ENCODE measurements at regions not wholly inside any gene's neighbourhood (a gene's known extent, or its start where the extent isn't known, plus 50 kb on each side); places are given as distances from the start of the nearest gene placed in this dataset.

- TF ChIP-seq, protein P1, sequence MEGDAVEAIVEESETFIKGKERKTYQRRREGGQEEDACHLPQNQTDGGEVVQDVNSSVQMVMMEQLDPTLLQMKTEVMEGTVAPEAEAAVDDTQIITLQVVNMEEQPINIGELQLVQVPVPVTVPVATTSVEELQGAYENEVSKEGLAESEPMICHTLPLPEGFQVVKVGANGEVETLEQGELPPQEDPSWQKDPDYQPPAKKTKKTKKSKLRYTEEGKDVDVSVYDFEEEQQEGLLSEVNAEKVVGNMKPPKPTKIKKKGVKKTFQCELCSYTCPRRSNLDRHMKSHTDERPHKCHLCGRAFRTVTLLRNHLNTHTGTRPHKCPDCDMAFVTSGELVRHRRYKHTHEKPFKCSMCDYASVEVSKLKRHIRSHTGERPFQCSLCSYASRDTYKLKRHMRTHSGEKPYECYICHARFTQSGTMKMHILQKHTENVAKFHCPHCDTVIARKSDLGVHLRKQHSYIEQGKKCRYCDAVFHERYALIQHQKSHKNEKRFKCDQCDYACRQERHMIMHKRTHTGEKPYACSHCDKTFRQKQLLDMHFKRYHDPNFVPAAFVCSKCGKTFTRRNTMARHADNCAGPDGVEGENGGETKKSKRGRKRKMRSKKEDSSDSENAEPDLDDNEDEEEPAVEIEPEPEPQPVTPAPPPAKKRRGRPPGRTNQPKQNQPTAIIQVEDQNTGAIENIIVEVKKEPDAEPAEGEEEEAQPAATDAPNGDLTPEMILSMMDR (IDR thresholded peaks at IDR 0.05; ENCODE audit: low read depth, low read length), result no peak
- TF ChIP-seq EZH2phosphoT487 (IDR thresholded peaks at IDR 0.05; ENCODE audit: low read depth), result no peak
These were observed 153.7 kb downstream of the FGF1 start for GRCh38 chr5:142531977-142532780.
